GM19372 (cell line): ENCODE measurements at regions not wholly inside any gene's neighbourhood (a gene's known extent, or its start where the extent isn't known, plus 50 kb on each side); places are given as distances from the start of the nearest gene placed in this dataset.

Experiments
- ATAC-seq: cut with Tn5 transposase; IDR thresholded peaks from one replicate; pipeline ENCODE4 v1.9.1; 2021; ENCODE audit warnings: mild to moderate bottlenecking, low read depth, moderate library complexity; ENCODE audit not compliant: unreplicated experiment

GRCh38 chr9:88691091-88691490 is 156.1 kb downstream of the NXNL2 start:
- no peak for ATAC-seq

DNA sequence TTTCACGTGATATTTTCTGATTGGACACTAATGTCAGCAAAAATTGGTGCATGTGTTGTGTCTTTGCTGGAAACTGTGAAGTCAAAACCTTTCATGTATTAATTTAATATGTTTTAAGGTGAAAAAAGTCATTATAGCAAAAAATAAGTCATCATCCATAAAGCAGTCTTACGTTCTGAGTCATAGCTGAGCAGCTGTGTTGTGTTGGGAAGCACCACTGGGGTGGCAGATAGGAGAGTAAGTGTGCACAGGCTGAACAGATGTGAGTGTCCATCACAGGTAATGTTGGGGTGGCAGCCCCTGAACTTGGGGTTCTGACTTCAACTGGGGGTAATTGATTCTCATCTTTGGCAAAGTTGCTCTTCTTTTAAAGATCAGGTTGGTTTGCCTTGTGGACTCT is 156.8 kb downstream of the NXNL2 start:
- no peak for ATAC-seq

DNA sequence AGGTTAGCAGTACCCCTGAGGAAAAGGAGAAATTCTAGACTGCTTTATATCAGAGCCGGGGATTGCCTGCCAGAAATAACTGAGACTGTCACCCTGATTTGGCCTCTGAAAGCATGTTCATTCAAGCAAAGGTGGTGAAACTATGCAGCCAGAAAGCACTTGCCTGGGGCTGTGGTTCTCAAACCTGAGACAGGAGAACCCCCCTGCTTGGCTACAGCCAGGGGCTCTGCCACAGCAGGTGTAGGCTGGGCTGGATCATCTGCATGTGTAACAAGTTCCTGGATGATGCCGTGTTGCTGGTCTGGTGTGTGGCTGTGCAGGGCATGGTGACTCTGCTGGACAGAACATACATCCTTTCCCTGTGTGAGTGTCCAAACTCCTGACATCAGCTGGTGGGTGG is 157.8 kb downstream of the NXNL2 start:
- ATAC-seq: no peak

GRCh38 chr9:88694625-88695024 is 159.6 kb downstream of the NXNL2 start:
- no peak for ATAC-seq

- no peak for ATAC-seq
These were observed 161.5 kb downstream of the NXNL2 start for GRCh38 chr9:88696501-88696900.

- no peak for ATAC-seq
These were observed 162.9 kb downstream of the NXNL2 start for GRCh38 chr9:88697764-88698432.

DNA sequence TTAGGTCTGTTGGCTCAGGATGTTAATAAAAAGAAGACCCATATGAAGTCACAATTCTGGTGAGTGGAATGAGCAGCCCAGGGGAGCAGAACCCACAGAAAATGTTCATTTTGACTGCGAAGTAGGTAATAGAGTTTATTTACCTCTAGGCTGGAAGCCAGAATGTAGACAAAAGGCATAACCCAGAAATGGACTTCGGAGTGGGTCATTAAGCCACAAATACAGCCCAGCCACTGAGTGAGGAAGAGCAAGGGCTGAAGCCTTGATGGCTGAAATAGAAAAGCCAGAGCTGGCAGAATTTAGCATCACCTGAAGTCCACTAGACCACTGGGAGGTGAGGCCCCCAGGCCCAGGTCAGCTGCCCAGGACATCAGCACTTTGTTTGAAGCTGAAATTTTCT is 168.0 kb downstream of the NXNL2 start:
- ATAC-seq: no peak

DNA sequence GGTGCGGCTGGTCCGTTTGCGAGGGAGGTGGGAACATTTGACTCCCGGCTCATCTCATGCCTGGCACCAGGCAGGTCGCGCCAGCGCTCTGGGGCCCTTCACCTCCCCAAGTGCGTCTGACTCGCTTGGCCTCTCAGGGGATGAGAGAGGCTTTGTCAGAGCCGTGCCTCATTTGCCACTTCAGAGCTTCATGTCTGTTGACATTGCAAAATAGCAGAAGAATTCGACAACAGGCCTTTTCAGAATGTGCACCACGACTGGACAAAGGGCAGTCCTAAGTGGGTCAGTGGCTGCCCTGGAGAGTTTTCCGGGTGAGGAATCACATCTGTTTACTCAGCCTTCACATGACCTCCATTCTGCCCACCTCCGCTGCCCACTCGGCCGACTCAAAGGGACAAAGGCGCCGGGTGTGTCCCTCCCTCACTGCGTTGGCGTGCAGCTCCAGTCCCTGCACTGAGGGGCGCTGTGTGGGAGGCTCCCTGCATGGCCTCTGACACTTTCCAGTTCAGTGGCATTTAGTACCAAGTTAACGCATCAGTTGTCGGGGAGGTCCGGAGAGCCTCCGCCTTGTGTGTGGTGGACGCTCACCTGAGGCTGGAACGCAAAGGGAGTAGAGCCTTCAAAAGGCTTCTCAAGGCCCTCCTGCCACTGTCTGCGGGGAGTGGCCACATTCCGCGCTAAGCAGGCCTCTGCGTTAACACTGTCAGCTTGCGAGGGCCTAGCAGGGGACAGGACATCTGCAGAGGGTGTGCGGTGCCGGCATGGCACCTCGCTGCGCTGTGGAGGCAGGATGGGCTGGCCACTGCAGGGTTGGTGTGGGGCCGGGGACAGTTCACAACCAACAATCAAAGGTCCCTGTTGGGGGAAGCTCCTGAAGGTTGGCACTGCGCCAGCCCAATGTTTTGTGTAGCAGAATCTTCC is 171.5 kb downstream of the NXNL2 start:
- ATAC-seq: no peak

- ATAC-seq: no peak
These were observed 175.5 kb downstream of the NXNL2 start for GRCh38 chr9:88710449-88710848.

GRCh38 chr9:88711719-88712118 is 176.7 kb downstream of the NXNL2 start:
- ATAC-seq: no peak

DNA sequence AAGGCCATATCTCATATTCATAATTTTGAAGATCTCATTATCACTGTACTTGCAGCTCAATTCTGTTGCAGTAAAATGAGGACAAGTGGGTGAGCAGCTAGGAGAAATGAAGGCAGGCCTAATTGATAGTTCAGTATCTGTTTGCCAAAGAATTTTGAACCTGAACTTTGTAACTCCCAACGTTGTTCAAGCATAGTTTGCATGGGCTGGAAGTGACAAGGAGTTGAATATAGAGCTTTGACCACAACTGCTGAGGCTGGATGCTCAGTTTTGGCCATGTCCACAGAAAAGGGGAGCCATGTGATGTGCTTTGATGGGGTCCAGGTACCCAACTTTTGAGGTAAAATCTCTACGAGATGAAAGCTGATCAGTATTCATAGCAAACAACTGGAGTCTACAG is 177.5 kb downstream of the NXNL2 start:
- ATAC-seq: no peak

- ATAC-seq: no peak
These were observed 178.0 kb downstream of the NXNL2 start for GRCh38 chr9:88713010-88713409.

DNA sequence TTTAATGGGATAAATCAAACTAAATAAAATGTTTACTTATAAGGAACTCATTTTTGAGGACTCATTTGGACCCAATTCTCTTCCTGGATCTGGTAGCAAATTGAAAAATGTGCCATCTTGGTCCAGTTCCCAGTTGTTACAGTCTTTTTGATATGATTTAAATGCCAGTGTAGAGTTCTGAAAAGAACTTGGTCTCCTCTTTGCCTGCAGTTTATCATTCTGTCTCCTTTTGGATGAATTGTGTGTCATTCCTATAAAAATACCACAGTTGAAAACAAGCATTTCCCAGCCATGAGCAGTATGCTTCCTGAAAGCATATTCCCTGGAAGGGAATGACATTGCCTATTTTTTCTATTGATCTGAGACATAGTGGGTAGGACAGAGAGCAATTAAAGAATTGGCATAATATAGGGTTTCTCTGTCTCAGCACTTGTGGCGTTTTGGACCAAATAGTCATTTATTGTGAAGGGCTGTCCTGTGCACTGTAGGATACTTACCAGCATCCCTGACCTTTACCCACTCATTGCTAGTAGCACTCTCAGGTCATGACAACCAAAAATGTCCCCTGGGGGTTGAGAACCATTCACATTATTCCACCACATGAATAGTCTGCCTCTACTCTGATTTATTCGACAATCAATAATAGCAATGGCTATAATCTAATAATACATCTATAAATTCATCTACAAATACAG is 181.8 kb downstream of the NXNL2 start:
- no peak for ATAC-seq

DNA sequence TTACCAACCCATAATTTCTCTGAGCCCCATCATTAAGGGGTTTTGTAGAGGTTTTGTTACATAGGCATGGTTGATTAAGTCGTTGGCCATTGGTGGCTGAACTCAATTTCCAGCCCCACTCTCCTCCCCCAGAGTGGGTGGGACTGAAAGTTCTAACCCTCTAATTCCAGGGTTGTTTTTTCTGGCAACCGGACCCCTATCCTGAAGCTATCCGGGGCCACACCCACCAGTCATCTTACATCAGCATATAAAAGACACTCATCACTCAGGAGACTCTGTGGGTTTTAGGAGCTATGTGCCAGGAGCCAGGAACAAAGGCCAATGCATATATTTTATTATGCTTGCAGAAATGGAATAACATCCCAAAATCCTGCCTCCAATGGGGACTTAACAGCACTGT is 186.0 kb downstream of the NXNL2 start:
- ATAC-seq: no peak

- ATAC-seq: no peak
These were observed 186.7 kb downstream of the NXNL2 start for GRCh38 chr9:88721495-88722279.

- ATAC-seq: no peak
These were observed 187.8 kb downstream of the NXNL2 start for GRCh38 chr9:88722753-88723152.

- no peak for ATAC-seq
These were observed 188.8 kb downstream of the NXNL2 start for GRCh38 chr9:88723751-88724150.

DNA sequence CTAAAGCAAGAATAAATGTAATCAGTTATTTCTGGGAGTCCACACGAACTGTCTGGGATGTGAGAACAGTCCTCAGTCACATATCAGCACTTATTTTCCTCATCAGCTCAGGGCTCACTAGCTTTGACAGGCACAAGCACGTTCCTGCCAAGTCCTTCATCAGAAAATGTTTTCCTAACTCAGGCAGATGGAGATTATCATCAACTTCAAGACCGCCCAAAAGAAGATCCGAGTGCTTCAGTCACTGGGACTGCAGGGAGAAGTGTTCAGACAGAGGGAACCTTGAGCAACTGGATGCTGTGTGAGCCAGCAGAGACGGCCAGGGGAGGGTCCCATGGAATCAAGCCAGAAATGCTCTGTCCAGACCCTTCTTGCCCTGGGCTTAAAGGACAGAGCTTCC is 189.4 kb downstream of the NXNL2 start:
- no peak for ATAC-seq

- no peak for ATAC-seq
These were observed 190.5 kb downstream of the NXNL2 start for GRCh38 chr9:88725300-88726019.

GRCh38 chr9:88726803-88727202 is 191.8 kb downstream of the NXNL2 start:
- ATAC-seq: no peak
